Fibroblast of peridontal ligament (primary cell): ENCODE measurements at regions not wholly inside any gene's neighbourhood (a gene's known extent, or its start where the extent isn't known, plus 50 kb on each side); places are given as distances from the start of the nearest gene placed in this dataset.
"Not testable (repeated sequence)": the region's sequence is repeated elsewhere in the genome, so short reads cannot be mapped to it uniquely, and the experiment has no call there.

ENCODE experiments used
- DNase-seq: peaks from one replicate; pipeline ENCODE4 v3.0.0-alpha.2; 2010; ENCODE audit errors: extremely low read depth

- DNase-seq, result no peak
These were observed 100.8 kb upstream of the PPP1R26 start for GRCh38 chr9:135378751-135379150.

DNA sequence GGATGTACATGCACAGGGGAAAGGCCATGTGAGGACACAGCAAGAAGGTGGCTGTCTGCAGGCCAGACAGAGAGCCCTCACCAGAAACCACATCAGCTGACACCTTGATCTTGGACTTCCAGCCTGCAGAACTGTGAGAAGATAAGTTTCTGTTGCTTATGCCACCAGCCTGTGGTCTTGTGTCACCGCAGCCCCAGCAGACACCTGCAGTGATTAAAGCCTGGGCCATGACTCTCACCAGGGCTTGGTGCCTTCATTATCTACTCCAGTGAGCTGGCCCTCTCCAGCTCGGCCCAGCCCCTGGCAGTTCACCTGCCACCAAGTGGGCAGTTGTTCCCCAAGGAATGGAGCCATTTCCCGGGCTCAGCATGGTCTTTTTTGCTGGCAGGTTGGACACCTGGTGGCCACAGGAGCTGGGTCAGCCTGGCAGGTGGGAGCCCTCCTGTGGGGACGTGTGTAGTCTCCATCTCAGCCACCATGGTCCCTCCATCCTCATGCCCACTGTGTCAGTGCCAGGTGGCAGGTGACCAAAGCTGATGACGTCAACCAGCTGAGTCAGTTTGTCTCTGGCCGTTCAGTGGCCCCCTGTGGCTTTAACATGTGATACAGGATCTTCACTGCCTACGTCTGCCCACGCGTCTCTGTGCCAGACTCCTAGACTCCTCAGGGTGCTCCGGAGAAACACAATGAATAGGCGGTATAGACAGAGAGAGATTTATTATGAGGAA, 99.9 kb upstream of the PPP1R26 start:
- no peak for DNase-seq

DNA sequence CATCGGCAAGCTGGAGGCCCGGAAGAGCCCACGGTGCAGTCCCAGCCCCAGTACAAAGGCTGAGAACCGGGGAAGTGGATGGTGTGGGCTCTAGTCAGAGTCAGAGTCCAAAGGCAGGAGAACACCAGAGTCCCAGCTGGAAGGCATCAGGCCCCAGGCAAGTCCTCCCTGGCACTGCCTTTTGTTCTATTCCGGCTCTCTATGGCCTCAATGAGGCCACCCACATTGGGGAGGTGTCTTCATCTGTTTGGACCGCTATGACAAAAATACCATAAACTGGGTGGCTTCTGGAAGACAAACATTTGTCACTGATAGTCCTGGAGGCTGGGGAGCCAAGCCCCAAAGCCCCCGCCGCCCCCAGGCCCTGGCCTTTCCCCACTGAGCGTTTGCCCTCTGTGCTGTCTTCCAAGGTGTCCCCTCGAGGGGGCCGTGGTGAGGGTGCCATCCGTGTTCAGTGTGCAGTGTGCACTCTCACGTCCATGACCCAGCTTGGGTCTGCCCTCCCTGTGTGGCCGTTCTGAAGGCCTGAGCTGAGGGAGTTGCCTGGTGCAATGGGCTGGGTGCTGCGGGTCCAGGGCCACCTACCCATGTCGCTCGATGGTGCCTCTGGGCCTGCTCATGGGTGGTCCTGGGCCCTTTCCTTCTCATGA, 99.1 kb upstream of the PPP1R26 start:
- no peak for DNase-seq

DNA sequence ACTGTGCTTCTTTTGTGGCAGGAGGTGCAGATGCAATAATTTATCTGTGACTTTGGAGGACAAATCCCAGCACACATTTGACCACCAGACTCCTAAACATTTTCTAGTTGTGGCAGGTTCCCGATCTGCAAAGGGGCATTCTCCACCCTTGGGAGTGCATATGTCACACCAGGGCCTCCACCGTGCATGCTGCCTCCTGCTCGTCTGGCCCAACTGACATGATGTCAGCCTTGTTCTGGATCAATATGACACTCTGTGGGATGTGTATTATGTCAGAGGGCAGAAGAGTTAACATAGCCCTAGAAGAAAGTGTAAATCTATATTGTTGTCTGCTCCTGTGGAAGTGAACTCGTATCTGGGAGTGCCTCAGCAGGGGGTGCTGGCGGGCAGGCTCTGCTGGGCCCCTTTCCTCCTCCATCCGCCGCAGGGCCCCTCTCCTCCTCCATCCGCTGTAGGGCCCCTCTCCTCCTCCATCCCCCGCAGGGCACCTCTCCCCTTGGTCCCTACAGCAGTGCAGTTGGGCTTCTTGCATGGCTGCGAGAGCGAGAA, 97.7 kb upstream of the PPP1R26 start:
- no peak for DNase-seq

- no peak for DNase-seq
These were observed 95.4 kb upstream of the PPP1R26 start for GRCh38 chr9:135384226-135384625.

DNA sequence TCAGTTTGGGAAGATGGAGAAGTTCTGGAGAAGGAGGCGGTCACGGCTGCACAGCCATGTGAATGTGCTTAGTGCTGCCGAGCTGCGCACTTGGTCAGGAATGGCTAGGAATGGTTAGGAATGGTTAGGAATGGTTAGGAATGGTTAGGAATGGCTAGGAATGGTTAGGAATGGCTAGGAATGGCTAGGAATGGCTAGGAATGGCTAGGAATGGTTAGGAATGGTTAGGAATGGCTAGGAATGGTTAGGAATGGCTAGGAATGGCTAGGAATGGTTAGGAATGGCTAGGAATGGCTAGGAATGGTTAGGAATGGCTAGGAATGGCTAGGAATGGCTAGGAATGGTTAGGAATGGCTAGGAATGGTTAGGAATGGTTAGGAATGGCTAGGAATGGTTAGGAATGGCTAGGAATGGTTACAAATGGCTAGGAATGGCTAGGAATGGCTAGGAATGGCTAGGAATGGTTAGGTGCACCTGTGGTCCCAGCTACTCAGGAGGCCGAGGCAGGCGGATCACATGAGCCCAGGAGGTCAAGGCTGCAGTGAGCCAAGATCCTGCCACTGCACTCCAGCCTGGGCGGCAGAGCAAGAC, 94.7 kb upstream of the PPP1R26 start:
- DNase-seq, result not testable (repeated sequence)

DNA sequence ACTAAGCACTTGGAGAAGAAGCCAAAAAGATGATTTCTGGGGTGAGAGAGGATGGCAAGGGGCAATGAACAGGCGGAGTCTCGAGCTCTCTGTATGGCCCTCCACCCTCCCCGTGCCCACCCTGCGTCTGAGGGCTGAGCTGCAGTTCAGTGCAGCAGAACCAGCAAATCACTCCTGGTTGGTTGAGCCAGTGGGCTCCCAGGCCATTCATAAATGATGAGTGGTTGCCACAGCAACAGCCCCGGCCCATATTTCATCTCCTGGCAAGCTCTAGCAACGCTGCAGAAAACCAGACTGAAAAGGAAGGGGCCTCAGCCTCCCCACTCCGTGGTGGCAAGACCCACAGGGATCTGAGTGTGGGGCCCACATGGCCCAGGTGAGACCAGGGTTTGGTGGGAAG, 93.8 kb upstream of the PPP1R26 start:
- no peak for DNase-seq

DNA sequence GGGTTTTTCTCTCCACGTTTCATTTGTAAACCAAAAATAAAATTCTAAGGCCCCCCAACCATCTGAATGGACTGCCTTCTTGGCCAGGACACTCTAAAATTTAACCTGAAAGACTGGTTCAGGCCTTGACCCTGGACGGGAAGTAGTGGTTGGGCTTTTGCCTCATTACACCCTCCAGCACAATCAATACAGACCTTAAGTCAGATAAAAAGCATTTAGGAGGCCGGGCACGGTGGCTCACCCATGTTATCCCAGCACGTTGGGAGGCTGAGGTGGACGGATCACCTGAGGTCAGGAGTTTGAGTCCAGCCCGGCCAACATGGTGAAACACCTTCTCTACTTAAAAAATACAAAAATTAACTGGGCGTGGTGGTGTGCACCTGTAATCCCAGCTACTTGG, 91.6 kb upstream of the PPP1R26 start:
- DNase-seq, result no peak

GRCh38 chr9:135388530-135388929, 91.1 kb upstream of the PPP1R26 start:
- no peak for DNase-seq

- DNase-seq, result no peak
These were observed 87.8 kb upstream of the PPP1R26 start for GRCh38 chr9:135391759-135392158.

DNA sequence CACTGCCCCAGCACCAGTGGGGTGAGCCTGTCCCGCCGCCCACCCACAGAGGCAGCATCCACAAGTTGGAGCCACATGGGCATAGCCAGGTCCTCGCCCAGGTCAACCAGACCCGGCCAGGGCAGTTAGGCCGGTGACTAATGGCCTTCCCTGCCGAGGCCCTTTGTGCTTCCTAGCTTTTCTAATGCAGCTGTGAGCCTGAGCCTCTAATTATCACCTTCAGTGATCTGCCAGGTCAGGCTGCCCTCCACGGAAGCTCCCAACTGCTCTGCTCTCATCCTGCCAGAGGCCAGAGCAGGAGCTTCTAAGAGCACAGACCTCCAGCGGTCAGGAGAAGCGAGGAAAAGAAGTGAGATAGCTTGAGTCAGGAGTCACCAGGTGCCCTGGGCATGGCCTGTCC, 87.1 kb upstream of the PPP1R26 start:
- DNase-seq, result no peak

- DNase-seq, result no peak
These were observed 85.5 kb upstream of the PPP1R26 start for GRCh38 chr9:135394131-135394530.

DNA sequence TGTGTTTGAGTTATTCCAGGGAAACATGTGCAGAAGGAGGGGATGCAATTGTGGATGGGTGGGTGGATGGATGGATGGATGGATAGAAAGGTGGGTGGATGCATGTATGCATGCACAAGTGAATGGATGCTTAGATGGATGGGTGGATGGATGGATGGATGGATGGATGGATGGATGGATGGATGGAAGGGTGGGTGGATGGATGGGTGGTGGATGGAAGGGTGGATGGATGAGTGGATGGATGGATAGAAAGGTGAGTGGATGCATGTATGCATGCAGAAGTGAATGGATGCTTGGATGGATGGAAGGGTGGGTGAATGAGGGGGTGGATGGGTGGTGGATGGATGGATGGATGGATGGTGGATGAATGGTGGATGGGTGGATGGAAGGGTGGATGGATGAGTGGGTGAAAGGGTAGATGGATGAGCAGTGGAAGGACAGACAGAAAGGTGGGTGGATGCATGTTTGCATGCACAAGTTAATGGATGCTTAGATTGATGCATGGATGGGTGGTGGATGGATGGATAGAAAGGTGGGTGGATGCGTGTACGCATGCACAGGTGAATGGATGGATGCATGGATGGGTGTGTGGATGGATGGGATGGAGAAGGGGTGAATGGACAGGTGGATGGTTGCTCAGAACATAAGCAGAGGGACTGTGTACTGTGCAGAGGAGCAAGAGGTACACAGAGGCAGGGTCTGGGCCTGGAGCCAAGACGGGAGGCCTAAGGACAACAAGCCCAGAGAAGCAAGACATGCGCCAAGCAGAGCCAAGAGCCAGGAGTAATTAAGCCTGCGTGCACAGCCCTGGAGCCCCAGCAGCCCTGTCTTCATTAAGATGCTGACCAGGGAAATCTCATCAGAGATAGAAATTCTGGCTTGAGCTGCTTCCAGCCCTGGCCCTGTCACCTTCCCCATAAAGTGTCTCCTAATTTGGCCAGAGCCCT, 84.6 kb upstream of the PPP1R26 start:
- DNase-seq, result no peak

GRCh38 chr9:135397142-135397541, 82.4 kb upstream of the PPP1R26 start:
- DNase-seq, result no peak

GRCh38 chr9:135399000-135399649, 80.5 kb upstream of the PPP1R26 start:
- no peak for DNase-seq

DNA sequence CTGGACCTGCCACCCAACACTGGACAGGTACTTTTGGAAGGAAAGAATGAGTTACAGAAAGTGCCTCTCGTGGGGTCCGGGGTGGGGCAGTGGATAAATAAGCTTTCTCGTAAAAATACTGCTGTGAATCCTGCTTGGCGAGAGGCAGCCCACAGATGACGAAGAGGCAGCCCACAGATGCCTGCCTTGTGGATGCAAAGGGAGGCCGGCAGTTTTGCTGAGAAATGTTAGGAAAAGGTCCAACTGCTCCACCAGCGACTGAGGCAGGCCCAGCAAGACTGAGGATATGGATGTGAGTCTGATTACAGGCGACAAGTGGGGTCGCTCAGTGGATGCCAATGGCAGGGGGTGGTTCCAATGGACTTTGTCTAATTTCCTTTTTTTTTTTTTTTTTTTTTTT, 79.1 kb upstream of the PPP1R26 start:
- no peak for DNase-seq

- DNase-seq, result no peak
These were observed 78.4 kb upstream of the PPP1R26 start for GRCh38 chr9:135401218-135401617.

- DNase-seq, result no peak
These were observed 77.4 kb upstream of the PPP1R26 start for GRCh38 chr9:135402048-135402738.

- no peak for DNase-seq
These were observed 76.6 kb upstream of the PPP1R26 start for GRCh38 chr9:135402739-135403695.
